NCI-H748 (cell line): ENCODE measurements at regions not wholly inside any gene's neighbourhood (a gene's known extent, or its start where the extent isn't known, plus 50 kb on each side); places are given as distances from the start of the nearest gene placed in this dataset.

ENCODE experiments used
- DNase-seq: peaks from one replicate; lab custom pipeline; 2025; ENCODE audit not compliant: unreplicated experiment; lab: John Stamatoyannopoulos, UW

DNA sequence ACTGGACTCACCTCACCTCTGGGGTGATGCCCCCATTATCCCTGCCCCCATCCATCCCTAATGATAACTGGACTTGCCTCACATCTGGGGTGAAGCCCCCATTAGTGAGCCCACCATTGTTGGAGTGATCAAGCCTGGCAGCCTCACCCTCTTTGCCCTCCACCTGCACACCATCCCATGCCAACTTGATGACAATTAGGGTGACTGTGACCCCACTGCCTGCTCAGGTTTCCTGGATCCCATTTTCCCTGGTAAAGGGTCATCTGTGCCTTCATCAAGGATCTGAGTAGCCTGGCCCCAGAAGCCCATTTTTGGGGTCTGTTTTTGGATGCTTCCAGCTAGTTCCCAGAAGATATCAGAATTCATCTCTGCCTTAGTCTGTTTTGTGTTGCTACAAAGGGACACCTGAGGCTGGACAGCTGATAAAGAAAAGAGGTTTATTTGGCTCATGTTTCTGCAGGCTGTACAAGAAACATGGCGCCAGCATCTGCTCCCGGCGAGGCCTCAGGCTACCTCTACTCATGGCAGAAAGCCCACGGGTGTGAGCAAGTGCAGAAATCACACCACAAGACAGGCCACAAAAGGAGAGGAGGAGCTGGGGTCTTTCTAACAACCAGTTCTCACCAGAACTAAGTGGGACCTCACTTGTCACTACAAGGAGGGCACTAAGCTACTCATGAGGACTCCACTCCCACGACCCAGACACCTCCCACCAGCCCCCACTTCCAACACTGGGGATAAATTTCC lies 196.4 kb upstream of the TWIST2 start:
- DNase-seq, result no peak

DNA sequence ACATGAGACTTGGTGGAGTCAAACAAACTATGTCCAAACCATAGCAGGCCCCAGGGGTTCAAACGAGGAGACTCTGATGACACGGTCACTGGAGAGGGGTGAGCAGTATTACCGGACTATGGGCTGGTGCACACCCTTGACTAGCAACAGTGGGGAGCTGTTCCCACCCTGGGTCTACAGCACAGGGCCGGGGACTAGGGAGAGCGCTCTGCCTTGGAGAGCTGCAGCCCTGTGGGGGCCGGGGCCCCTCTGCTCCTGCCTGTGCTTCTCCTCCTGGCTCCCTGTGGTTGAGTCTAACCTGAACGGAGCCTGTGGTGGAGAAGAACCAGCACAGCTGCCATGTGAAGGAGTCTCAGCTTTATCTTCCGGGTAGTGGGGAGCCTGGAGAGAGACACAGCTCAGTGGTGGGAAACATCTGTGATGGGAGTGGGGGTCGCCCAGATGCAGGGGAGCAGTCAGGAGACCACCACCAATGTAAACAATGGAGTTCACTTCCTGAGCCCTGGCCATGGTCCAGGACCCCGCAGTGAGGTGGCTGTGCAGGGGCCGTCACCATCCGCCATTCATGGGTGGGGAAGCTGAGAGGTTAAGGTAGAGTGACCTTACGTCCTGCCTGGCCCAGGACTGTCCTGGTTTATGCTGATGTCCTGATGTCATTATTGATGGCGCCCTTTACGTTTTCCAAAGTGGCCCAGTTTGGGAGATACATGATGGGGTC lies 195.7 kb upstream of the TWIST2 start:
- DNase-seq, result no peak

DNA sequence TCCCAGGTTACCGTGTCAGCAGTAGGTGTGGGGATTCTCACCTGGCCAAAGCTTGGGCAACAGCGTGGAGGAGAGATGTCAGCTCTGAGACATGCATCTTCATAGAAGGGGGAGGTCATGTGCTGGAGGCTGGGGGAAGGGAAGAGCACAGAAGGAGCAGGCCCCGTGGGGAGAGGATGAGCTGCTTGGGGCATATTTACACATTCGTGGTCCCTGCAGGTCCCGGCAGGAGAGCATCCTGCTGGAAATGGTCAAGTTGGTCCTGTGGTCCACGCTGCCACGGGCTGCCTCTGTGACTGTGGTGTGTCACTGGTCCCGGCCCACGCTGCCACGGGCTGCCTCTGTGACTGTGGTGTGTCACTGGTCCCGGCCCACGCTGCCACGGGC lies 195.1 kb upstream of the TWIST2 start:
- no peak for DNase-seq

DNA sequence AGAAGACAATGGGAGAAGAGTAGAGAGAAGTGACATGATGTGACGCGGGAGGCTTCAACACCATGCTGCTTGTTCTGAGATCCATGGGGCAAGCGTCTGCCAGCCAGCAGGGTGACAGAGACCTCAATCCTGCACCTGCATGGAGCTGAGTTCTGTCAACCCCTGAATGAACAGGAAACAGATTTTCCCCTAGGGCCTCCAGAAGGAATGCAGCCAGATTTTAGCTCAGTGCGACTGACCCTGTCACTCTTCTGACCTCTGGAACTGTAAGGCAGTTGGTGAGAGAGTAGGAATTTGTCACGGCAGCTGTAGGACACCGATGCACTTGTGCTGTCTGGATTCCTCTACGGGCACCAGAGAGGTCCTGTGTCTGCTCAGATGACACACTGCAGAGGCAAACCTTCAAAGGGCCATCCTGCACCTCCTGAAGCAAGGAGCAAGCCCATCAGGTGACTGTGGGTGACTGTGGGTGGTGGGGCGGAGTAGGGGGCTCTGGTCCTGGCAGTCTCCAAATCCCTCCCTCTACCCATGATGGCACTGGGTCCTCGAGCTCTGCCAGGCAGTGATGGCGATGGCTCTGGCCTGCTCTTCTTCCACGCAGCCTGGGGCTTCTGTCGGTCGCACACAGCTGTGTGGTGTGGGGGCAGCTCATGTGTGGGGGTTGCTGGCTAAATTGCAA lies 194.3 kb upstream of the TWIST2 start:
- no peak for DNase-seq

DNA sequence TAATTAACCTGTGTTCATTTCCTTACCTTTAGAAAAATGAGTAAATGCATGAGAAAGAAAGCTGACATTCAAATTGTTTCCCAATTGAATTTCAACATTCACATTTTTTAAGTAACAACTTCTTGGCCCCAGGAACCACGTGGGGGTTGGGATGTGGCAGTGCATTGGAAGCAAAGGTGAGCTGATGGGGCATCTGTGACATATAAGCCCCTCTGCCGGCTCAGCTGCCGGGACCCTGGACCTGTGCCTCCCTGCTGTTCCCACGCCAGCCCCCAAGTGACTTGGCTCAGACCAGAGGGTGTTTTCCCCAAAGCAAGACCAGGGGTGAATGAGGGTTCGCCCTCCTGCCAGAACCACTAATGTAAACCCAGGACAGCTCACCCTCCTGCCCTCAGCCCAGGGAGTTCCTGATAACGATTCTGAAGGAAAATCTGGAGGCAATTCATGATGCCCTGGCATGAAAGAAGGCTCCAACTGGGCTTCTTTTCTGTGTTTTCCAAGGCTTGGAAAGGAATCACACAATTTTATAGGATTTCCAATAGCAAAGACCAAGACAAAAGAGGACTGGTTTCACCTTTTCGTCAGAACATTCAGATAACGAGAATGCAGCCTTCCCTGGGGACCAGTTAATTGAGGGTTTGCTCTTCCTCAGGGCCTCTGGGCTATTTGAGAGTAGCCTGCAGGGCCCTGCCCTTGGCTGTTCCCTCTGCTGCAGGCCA lies 193.2 kb upstream of the TWIST2 start:
- DNase-seq, result no peak

DNA sequence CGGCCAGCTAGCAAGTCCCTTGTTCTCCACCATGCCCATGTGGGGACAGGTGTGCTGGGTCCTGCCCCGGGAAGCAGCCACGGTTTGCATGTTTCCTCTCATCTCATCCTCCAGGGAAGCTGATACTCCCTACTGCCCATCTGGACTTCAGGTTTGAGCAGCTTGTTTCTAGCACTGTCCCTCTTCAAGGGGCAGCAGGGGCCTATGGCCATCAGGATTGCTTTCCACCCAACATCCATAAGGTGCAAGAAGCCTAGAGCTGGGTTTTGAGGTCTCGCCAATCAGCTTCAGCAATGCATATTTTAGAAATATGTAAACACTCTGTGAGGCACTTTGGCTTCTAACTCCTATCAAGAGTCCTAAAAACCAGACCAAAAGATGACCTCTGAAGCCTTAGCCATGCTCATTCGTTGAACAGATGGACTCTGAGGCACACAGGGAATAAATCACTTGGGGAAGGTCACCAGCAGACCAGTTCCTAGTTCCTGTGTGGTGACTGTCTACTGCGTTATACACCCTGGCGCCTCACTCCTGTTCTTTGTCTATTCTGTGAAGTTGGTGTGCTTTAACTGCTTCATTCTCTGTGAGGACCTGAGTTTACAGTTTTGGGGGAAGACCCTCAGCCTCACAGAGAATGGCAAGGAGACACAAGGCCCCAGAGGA lies 192.6 kb upstream of the TWIST2 start:
- no peak for DNase-seq

DNA sequence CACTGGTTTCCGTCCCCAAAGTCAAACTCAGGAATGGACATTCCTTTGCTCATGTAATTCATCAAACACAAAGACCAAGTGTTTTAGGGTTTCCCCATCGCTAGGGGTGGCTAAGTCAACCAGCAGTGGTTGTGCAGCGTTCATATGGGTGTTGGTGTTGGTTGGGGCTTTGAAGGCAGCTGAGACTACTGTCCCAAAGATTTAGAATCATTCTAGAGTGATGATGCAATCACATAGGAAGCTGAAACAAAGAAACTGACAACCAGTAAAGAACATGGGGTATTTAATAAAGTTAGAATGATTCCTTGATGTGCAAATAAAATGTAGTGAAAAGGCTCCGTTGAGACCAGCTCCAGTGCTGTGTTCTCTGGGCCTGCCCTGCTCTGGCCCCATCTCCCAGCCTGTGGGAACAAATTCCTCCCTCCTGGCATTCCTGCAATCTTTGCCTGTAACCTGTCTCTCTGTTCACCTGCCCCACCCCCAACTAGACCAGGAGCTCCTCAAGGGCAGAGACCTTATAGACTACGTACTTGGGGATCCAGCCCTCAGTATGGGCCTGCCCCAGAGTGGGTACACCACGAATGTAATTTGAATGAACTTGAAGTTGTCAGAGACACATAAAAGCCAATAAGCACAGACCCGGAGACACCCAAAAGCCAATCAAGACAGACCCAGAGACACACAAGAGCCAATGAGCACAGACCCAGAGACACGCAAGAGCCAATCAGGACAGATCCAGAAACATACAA lies 191.7 kb upstream of the TWIST2 start:
- DNase-seq, result no peak

DNA sequence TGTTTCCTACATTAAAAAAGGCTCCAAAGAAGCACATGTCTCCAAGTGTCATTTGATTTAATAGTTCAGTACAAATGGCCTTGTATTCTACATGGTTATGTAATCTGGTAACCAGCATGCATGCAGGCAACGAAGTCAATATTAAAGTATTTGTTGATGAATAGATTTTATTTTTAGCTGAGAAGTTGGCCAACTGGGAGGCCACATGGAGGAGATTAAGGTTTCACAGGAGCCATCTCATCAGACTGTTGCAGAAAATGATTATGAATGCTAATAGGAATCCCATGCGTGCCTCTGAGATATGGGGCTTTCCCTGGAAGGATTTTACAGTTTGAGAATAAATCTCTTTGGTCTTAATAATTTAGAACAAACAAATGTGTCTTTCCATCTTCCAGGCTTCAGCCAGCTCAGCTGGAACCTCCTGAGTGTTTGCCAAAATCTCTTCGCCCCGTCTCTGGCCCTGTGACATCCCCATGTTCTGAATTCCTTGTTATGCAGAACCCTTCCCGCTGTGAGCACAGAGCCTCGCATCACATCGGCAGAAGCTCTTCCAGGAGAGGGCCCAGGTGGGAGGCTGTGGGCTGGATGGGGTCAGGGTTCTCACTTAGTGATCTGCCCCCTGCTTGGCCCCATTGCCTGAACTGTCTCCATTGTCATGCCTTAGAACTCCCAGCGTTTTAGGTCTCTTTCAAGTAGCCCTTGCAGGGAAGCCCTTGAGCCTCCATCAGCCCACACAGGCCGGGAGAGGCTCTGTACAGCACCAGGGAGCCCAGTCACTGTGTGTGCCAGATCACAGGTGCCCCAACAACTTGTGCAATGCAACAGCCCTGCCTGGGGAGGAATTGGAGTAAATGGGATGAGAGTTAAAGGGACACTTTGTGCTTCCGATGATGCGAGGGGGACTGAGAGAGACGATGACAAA lies 190.5 kb upstream of the TWIST2 start:
- no peak for DNase-seq

DNA sequence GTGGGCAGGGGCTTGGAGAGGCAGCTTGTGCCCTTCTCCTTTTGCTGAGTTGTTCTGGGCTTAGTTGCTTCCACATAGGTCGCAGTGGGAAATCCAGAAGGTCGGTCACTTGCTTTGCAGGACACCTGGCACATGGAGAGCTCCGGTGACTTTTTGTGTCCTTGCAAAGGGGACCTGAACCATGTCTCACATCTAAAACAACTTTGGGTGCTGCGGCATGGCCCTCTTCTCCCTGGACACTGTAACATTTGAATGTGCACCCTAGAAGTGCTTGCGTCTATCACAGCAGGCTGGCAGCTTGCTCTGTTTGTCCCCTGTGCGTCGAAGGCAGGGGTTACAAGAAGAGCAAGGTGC lies 189.9 kb upstream of the TWIST2 start:
- DNase-seq, result no peak

DNA sequence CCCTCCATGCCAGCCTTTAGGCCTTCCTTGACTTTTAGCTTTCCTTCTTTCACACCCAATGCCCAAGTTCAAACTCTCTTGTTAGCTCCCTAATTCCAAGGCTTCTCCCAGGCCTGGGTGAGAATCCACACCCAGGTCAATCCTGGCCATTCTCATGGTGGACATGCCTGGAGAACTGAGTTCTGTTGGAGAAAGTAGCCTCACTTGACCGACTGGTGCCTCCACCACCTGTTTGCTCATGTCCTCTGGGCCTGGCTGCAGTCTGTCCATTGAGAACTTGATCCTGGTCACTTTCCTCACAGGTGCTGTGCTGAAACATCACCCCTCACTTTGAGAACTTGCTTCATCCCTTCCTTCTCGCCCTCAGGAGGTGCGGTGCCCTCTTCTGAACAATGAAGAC lies 189.1 kb upstream of the TWIST2 start:
- no peak for DNase-seq

DNA sequence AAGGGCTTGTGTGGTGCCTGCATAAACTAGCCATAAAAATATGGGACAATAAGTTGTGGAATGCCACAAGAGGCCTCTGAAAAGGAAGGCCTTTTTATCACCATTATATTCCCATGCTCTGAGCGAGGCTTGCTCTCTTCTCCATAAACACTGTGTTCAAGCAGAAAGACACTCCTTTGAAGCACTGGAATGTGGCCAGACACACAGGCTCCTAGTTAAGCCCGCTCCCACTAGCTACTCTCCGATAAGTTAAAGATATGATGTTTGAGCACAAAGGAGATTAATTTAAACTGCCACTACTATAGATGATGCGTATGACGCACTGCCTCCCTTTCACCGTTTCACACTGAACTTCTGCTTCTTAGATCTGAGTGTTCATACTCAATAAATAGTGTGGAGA lies 188.7 kb upstream of the TWIST2 start:
- DNase-seq, result no peak

DNA sequence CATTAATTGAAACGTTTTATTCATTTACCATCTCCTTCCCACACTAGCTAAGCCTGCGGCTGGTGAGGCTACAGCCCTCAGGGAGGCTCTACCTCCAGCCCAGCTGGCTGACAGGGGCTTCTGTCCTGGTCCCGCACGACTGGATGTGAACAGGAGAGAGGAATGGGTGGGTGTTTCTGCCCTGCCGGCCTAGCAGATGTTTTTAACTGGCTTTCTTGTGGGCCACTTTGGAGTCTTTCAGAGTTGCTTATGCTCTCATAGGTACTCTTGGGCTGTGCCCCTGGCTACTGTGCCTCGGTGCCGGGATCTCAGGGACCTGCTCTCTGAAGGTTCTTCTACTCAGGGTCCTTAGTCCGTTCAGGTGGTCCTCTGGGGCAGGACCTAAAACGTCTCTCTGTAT lies 184.3 kb upstream of the TWIST2 start:
- no peak for DNase-seq

DNA sequence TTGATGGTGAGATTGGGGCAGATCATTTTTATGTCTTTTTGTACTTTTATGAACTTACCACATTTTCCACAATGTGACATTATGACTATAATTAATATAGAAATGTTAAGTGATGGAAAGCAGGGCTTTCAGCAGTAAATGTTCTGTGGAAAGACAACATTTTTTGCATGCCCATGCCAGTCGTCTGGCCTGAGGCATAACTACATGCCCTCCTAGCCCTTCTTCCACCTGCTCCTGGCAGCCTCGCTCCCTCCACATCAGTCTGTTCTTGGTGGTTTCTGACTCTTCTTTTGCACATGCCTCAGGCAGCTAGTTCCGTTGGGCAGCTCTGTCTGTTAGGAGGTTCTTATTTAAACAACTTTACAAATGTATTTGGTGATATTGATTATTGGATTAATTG lies 182.0 kb upstream of the TWIST2 start:
- DNase-seq, result no peak

DNA sequence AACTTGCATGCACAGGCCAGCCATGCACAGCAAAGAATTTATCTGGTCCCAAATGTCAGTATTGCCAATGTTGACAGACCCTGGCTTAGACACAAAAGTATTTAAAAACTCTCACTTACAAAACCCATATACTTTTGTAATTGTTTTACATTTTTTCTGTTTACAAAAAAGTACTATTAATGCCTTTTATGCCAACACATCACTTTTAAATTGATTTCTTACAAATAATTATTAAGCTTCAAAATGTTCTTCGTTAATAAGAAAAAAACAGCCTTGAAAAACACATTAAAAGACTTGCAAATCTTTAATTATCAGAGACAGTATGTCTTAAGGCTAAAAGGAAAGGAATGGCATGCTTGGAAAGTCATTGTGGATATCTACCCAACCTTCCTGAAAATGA lies 181.3 kb upstream of the TWIST2 start:
- no peak for DNase-seq

DNA sequence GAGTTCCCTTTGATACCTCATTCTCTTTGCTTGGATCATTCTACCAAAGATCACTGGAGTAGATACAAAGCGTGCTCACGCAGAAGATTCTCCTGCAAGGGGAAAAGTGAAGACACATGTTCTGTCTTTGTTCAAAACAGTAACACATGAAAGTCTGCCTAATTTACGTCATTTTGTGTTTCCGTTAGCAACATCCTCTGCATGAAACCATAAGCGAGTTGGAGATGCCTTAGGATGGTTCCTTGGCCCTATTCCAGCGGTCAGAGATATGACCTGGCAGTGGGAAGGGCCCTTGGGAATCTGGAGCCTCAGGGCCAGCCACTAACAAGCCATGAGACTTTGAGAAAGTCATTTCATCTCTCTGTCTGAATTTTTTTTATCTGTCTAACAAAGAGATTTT lies 180.9 kb upstream of the TWIST2 start:
- no peak for DNase-seq

DNA sequence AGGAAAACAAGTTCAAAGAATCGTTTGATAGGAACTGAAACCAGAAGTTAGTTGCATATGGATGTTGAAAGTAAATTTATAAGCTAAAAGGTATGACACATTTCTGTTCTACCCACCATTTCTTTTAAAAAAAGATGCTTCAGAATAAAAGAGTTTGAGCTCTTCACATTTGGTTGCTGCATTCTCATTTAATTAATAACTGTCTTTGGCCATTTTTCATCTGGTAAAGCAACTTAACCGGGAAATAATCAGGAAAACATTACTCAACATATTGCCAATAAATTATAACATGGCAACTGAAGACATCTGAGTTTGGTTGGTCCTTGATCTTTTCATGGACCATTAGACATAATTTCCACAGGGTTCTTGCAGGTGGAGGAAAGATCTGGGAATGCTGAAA lies 180.2 kb upstream of the TWIST2 start:
- DNase-seq, result no peak

DNA sequence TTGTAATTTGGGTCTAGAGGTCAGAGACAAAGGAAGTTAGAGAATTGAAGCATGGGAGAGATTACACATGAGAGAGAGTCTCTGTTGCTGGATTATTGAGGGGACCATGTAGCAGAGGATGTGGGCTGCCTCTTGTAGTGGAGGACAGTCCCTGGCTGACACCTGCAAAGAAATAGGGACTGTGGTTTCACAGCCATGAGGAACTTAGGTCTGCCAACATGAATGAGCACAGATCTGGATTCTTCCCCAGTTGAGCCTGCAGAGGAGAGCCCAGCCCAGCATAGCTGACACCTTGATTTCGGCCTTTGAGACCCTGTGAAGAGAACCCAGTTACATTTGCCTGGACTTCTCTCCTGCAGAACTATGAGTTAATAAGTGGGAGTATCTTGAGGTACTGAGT lies 179.5 kb upstream of the TWIST2 start:
- no peak for DNase-seq

DNA sequence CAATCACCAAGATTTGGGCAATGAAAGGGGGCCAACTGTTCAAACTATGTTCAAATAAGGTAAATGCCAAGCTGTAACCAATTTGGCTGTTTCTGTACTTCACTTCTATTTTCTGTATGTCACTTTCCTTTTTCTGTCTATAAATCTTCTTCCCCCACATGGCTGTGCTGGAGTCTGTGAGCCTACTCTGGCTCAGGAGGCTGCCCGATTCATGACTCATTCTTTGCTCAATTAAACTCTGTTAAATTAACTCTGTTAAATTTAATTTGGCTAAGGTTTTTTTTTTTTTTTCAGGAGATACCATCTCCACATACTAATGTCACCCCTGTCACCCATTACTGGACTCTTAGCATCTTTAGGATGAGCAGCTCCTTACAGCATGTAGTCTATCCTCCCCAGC lies 178.8 kb upstream of the TWIST2 start:
- DNase-seq, result no peak

DNA sequence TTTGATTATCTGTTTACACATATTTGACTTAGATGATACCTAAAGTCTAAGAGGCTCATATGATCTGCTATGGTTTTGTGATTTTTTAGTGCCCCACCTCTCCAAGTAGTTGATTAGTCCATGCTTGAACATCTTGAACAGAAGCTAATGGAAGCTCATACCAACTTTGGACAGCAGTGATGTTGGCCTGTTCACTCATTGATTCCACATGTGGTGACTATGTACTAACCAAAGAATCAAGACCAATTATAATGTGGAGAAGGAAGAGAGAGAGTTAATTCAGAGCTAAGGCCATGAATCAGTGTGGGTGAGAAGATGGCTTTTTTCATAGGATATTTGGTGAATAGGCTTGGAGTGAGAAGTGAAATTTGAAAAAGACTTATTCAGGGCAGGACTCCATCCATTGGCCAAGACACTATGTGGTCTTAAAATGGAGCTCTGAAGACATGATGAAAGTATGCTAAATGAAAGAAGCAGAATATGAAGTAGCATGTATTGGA lies 178.3 kb upstream of the TWIST2 start:
- no peak for DNase-seq
